DND-41 (cell line): ENCODE measurements at regions not wholly inside any gene's neighbourhood (a gene's known extent, or its start where the extent isn't known, plus 50 kb on each side); places are given as distances from the start of the nearest gene placed in this dataset.

ENCODE experiments used
- CTCF ChIP-seq: IDR thresholded peaks from 2 replicates; pipeline ENCODE4 v1.5.1; 2012; ENCODE audit warnings: borderline replicate concordance, low read length, moderate library complexity, mild to moderate bottlenecking; ENCODE audit not compliant: poor library complexity, severe bottlenecking; ENCODE audit errors: extremely low read depth
- EZH2 ChIP-seq: IDR thresholded peaks from 3 replicates; pipeline ENCODE4 v1.6.1; 2012; ENCODE audit warnings: borderline replicate concordance, low read depth, mild to moderate bottlenecking, moderate library complexity, low read length, inconsistent platforms; ENCODE audit not compliant: severe bottlenecking

GRCh38 chr3:147572970-147573340 lies 163.8 kb downstream of the ZIC1 start:
- TF ChIP-seq CTCF (no peak), EZH2 (no peak)
